SK-N-SH treated with all-trans-retinoic acid at 6 μM for 48 hours (cell line): ENCODE measurements at regions not wholly inside any gene's neighbourhood (a gene's known extent, or its start where the extent isn't known, plus 50 kb on each side); places are given as distances from the start of the nearest gene placed in this dataset.

ENCODE experiments used
- ATAC-seq: fragments of 200-7000 bp; cut with Tn5 transposase; 3 replicates; pipeline ENCODE4 v1.9.1; 2020; ENCODE audit warnings: mild to moderate bottlenecking, moderate library complexity
- ARNTL ChIP-seq: fragments of 450-650 bp; formaldehyde crosslinking; IDR thresholded peaks from 2 replicates; pipeline ENCODE4 v1.5.0; 2020; ENCODE audit warnings: low read depth, mild to moderate bottlenecking, moderate library complexity, borderline replicate concordance
- BACH2 ChIP-seq: fragments of 250-450 bp; sonication (Bioruptor Pico); IDR thresholded peaks from 2 replicates; pipeline ENCODE4 v1.9.0; 2021; ENCODE audit warnings: mild to moderate bottlenecking, borderline replicate concordance
- CSDC2 ChIP-seq: fragments of 250-450 bp; sonication (Bioruptor Pico); IDR thresholded peaks from 2 replicates; pipeline ENCODE4 v1.5.0; 2020; ENCODE audit warnings: mild to moderate bottlenecking, moderate library complexity
- CSRNP3 ChIP-seq: fragments of 250-450 bp; sonication (Bioruptor Pico); IDR thresholded peaks from 2 replicates; pipeline ENCODE4 v1.5.1; 2021; ENCODE audit warnings: mild to moderate bottlenecking, moderate library complexity
- ESRRG ChIP-seq: fragments of 250-450 bp; sonication (Bioruptor Pico); IDR thresholded peaks from 2 replicates; pipeline ENCODE4 v1.6.1; 2021; ENCODE audit warnings: mild to moderate bottlenecking
- GLIS3 ChIP-seq: fragments of 250-450 bp; sonication (Bioruptor Pico); IDR thresholded peaks from 2 replicates; pipeline ENCODE4 v1.5.0; 2020; ENCODE audit warnings: mild to moderate bottlenecking, moderate library complexity
- ISL1 ChIP-seq: fragments of 250-450 bp; sonication (Bioruptor Pico); IDR thresholded peaks from 2 replicates; pipeline ENCODE4 v2.1.2; 2022; ENCODE audit warnings: mild to moderate bottlenecking, moderate library complexity
- OSR1 ChIP-seq: fragments of 250-450 bp; sonication (Bioruptor Pico); IDR thresholded peaks from 2 replicates; pipeline ENCODE4 v1.8.0; 2022; ENCODE audit warnings: moderate library complexity, mild to moderate bottlenecking, inconsistent platforms
- POU6F1 ChIP-seq: fragments of 250-450 bp; sonication (Bioruptor Pico); IDR thresholded peaks from 2 replicates; pipeline ENCODE4 v1.8.0; 2021; ENCODE audit warnings: low read depth, mild to moderate bottlenecking, moderate library complexity, borderline replicate concordance
- PPARA ChIP-seq: fragments of 250-450 bp; sonication (Bioruptor Pico); IDR thresholded peaks from 2 replicates; pipeline ENCODE4 v1.5.0; 2020; ENCODE audit warnings: mild to moderate bottlenecking, borderline replicate concordance
- RARB ChIP-seq: fragments of 250-450 bp; sonication (Bioruptor Pico); IDR thresholded peaks from 2 replicates; pipeline ENCODE4 v1.8.0; 2021; ENCODE audit warnings: mild to moderate bottlenecking, moderate library complexity
- SNAI2 ChIP-seq: fragments of 250-450 bp; sonication (Bioruptor Pico); IDR thresholded peaks from 2 replicates; pipeline ENCODE4 v1.5.0; 2020; ENCODE audit warnings: mild to moderate bottlenecking, moderate library complexity
- TCF4 ChIP-seq: fragments of 250-450 bp; sonication (Bioruptor Pico); IDR thresholded peaks from 2 replicates; pipeline ENCODE4 v1.8.0; 2021; ENCODE audit warnings: mild to moderate bottlenecking, moderate library complexity, borderline replicate concordance
- TOX ChIP-seq: fragments of 250-450 bp; sonication (Bioruptor Pico); IDR thresholded peaks from 2 replicates; pipeline ENCODE4 v1.8.0; 2021; ENCODE audit warnings: mild to moderate bottlenecking, moderate library complexity, borderline replicate concordance
- ZFP3 ChIP-seq: fragments of 250-450 bp; sonication (Bioruptor Pico); IDR thresholded peaks from 2 replicates; pipeline ENCODE4 v1.5.0; 2020; ENCODE audit warnings: mild to moderate bottlenecking, moderate library complexity
- ZNF565 ChIP-seq: fragments of 450-650 bp; formaldehyde crosslinking; conservative IDR thresholded peaks from 2 replicates; pipeline ENCODE4 v1.5.0; 2020; ENCODE audit warnings: low read depth, mild to moderate bottlenecking, moderate library complexity
- ZNF70 ChIP-seq: fragments of 450-650 bp; formaldehyde crosslinking; IDR thresholded peaks from 2 replicates; pipeline ENCODE4 v1.5.0; 2020; ENCODE audit warnings: mild to moderate bottlenecking, moderate library complexity
- ZNF8 ChIP-seq: fragments of 450-650 bp; formaldehyde crosslinking; IDR thresholded peaks from 2 replicates; pipeline ENCODE4 v1.5.0; 2020; ENCODE audit warnings: mild to moderate bottlenecking, moderate library complexity
- TF ChIP-seq, protein P1 (sequence below): fragments of 250-450 bp; sonication (Bioruptor Pico); IDR thresholded peaks from 2 replicates; pipeline ENCODE4 v1.5.0; 2020; ENCODE audit warnings: mild to moderate bottlenecking, moderate library complexity
- TF ChIP-seq, protein P2 (sequence below): fragments of 250-450 bp; sonication (Bioruptor Pico); IDR thresholded peaks from 2 replicates; pipeline ENCODE4 v1.5.1; 2020; ENCODE audit warnings: low read depth, mild to moderate bottlenecking, moderate library complexity
- TF ChIP-seq, protein P3 (sequence below): fragments of 250-450 bp; sonication (Bioruptor Pico); IDR thresholded peaks from 2 replicates; pipeline ENCODE4 v1.8.0; 2020; ENCODE audit warnings: mild to moderate bottlenecking, moderate library complexity, borderline replicate concordance

DNA sequence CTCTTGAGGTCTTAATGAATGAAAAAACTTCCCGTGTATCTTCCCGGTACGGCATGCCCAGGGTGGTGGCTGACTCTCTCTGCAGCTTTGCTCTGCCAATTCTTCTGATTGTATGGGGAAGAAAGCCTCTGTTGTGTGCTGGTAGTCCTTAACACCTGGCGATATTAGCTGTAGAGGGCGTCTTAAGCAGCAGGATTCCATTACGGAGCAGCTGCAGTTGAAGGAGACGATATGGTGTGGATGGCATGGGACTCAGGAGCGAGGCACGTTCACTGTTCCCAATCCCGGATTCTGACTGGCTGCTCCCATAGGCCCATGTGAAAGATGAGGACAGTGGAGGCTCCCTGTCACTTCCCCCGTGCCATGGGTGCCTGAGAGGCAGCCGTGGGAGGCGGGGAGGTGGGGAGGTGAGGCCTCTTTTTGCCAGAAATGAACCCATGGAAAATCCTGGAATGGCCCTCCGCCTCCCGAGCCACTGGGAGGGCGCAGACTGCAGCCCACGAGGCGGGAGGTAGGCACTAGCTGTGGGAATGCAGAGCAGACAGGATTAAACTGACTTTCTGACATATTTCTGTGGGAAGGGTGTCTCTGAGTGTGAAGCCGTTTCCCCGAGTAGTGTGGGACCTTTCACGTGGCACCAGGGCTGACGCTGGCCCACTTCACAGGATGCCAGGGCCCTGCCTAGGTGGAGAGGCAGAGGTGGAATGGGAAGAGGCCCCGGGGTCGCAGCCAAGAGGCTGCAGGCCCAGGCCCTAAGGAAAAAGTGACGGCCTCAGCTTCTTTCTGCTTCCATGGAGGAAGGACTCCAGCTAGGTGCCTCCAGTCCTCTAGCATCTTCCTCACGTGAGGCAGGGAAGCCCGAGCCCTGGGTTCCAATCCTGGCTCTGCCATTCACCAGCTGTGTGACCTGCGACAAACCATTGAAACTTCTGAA is 121.4 kb upstream of the CD82 start:
- TF ChIP-seq PPARA (CRISPR knock-in tag) (no peak), POU6F1 (CRISPR knock-in tag) (no peak), SNAI2 (no peak), ZNF8 (CRISPR knock-in tag) (no peak), ISL1 (no peak), CSDC2 (no peak), GLIS3 (CRISPR knock-in tag) (no peak), ZNF565 (CRISPR knock-in tag) (no peak), BACH2 (no peak), TCF4 (CRISPR knock-in tag) (no peak), CSRNP3 (CRISPR knock-in tag) (no peak), ZNF70 (no peak), OSR1 (CRISPR knock-in tag) (no peak), TOX (CRISPR knock-in tag) (no peak), ESRRG (CRISPR knock-in tag) (no peak), RARB (CRISPR knock-in tag) (no peak)
- TF ChIP-seq, protein P1, sequence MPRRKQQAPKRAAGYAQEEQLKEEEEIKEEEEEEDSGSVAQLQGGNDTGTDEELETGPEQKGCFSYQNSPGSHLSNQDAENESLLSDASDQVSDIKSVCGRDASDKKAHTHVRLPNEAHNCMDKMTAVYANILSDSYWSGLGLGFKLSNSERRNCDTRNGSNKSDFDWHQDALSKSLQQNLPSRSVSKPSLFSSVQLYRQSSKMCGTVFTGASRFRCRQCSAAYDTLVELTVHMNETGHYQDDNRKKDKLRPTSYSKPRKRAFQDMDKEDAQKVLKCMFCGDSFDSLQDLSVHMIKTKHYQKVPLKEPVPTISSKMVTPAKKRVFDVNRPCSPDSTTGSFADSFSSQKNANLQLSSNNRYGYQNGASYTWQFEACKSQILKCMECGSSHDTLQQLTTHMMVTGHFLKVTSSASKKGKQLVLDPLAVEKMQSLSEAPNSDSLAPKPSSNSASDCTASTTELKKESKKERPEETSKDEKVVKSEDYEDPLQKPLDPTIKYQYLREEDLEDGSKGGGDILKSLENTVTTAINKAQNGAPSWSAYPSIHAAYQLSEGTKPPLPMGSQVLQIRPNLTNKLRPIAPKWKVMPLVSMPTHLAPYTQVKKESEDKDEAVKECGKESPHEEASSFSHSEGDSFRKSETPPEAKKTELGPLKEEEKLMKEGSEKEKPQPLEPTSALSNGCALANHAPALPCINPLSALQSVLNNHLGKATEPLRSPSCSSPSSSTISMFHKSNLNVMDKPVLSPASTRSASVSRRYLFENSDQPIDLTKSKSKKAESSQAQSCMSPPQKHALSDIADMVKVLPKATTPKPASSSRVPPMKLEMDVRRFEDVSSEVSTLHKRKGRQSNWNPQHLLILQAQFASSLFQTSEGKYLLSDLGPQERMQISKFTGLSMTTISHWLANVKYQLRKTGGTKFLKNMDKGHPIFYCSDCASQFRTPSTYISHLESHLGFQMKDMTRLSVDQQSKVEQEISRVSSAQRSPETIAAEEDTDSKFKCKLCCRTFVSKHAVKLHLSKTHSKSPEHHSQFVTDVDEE: no peak
- TF ChIP-seq, protein P2, sequence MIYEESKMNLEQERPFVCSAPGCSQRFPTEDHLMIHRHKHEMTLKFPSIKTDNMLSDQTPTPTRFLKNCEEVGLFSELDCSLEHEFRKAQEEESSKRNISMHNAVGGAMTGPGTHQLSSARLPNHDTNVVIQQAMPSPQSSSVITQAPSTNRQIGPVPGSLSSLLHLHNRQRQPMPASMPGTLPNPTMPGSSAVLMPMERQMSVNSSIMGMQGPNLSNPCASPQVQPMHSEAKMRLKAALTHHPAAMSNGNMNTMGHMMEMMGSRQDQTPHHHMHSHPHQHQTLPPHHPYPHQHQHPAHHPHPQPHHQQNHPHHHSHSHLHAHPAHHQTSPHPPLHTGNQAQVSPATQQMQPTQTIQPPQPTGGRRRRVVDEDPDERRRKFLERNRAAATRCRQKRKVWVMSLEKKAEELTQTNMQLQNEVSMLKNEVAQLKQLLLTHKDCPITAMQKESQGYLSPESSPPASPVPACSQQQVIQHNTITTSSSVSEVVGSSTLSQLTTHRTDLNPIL (CRISPR knock-in tag): no peak
- TF ChIP-seq, protein P3, sequence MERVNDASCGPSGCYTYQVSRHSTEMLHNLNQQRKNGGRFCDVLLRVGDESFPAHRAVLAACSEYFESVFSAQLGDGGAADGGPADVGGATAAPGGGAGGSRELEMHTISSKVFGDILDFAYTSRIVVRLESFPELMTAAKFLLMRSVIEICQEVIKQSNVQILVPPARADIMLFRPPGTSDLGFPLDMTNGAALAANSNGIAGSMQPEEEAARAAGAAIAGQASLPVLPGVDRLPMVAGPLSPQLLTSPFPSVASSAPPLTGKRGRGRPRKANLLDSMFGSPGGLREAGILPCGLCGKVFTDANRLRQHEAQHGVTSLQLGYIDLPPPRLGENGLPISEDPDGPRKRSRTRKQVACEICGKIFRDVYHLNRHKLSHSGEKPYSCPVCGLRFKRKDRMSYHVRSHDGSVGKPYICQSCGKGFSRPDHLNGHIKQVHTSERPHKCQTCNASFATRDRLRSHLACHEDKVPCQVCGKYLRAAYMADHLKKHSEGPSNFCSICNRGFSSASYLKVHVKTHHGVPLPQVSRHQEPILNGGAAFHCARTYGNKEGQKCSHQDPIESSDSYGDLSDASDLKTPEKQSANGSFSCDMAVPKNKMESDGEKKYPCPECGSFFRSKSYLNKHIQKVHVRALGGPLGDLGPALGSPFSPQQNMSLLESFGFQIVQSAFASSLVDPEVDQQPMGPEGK: no peak
- TF ChIP-seq, all 23 proteins: peak for 0
- ATAC-seq: no peak

DNA sequence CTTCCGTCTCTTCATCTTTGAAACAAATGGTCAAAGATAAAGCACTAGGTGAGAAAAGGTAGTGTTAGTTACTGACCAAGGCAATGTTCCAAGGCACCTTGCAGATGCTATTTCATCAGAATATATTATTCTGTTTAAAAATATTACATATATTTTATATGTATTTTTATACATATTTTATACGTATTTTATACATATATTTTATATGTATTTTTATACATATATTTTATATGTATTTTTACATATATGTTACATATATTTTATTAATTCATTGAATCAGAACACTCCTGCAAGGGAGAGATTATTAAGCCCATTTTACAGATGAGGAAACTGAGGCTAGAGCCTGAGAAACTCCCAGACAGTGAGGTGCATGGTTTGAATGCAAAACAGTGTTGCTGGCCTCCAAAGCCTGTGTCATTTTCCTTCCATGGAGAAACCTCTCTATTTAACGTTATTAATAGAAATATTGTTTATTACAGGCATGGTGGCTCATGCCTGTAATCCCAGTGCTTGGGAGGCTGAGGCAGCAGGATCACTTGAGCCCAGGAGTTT is 120.6 kb upstream of the CD82 start:
- ATAC-seq: no peak
- TF ChIP-seq ARNTL (CRISPR knock-in tag) (no peak), ZFP3 (CRISPR knock-in tag) (no peak), TCF4 (CRISPR knock-in tag) (no peak), POU6F1 (CRISPR knock-in tag) (no peak), CSDC2 (no peak), ZNF8 (CRISPR knock-in tag) (no peak), SNAI2 (no peak), RARB (CRISPR knock-in tag) (no peak), OSR1 (CRISPR knock-in tag) (no peak)
